GM12872 (cell line): ENCODE measurements at regions not wholly inside any gene's neighbourhood (a gene's known extent, or its start where the extent isn't known, plus 50 kb on each side); places are given as distances from the start of the nearest gene placed in this dataset.

Source experiments
- TF ChIP-seq, protein P1 (sequence below): IDR thresholded peaks from 3 replicates; pipeline ENCODE4 v1.5.1; 2011; ENCODE audit warnings: low read depth, mild to moderate bottlenecking, low read length, moderate library complexity; ENCODE audit not compliant: insufficient read depth

DNA sequence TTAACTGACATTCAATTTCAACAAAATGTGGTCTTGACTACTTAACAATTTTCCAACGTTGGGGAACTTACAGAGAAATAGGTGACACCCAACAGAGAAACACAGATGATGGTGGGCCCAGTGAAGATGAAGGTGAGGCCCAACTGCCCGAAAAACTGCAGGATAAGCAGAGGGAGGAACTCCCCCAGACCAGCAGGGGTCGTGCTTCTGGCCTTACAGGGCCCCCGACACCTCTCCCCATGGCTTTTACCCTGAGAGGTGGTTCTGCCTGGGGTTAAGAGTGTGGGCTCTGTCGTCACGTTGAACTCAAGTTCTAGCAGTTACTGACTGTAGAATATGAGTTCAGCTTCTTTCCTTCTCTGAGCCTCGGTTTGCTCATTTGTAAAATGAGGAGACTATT, 119.5 kb upstream of the SMIM21 start:
- TF ChIP-seq, protein P1, sequence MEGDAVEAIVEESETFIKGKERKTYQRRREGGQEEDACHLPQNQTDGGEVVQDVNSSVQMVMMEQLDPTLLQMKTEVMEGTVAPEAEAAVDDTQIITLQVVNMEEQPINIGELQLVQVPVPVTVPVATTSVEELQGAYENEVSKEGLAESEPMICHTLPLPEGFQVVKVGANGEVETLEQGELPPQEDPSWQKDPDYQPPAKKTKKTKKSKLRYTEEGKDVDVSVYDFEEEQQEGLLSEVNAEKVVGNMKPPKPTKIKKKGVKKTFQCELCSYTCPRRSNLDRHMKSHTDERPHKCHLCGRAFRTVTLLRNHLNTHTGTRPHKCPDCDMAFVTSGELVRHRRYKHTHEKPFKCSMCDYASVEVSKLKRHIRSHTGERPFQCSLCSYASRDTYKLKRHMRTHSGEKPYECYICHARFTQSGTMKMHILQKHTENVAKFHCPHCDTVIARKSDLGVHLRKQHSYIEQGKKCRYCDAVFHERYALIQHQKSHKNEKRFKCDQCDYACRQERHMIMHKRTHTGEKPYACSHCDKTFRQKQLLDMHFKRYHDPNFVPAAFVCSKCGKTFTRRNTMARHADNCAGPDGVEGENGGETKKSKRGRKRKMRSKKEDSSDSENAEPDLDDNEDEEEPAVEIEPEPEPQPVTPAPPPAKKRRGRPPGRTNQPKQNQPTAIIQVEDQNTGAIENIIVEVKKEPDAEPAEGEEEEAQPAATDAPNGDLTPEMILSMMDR = peak; percentile 45; the same call in 2 of the 3 replicates

DNA sequence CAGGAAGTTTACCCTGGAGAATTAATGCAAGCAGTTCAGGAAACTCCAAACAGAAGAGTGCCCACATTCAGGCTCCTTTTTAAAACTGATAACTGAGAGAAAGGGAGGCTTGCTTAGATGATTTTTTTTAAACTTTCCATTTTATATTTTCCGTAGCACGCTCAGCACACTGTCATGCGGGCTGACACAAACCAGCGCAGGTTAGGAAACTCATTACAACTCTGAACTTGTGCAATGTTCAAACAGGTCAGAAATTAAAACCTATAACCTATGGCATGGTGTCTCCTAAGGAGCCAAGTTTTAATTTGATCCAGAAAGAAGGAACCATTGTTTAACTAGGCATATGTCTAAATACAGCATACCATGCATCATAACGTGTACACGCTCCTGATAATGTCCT, 117.7 kb upstream of the SMIM21 start:
- TF ChIP-seq, protein P1 = no peak

DNA sequence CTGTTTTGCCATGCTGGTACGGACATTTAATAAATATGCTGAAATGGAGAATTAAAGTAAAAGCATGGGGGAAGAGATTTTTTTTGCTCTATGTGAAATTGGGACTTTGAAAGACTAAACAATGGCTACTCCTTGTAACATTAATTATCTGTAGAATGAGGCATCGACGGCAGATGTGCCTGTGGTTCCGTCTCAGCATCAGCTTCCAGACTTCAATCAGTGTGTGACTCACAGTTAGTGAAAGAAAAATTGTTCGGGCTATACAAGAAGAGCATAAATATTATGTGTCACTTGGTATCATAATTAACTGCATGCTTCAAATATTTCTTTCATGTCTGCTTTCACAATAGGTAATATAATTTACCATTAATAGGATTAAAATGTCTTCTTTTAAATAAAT, 117.0 kb upstream of the SMIM21 start:
- TF ChIP-seq, protein P1 = no peak

DNA sequence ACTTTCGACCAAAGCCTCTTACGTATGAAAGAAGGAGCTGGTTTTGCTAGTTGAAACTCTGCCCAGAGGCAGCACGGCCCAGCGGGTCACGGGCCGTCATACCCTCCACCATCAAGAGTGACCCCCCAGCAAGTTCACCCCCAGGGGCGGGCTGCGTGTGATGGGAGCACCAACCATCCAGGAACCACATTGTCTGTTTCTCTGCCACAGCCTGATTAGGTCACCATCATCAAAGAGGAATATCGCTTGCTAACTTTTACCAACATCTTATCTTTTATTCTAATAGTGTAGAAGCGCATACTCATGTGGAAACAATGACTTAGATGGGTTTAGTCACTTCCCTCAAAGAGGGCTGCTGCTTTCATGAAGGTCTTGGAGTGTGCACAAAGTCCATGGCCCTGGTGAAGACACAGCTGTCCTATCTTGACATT, 116.6 kb upstream of the SMIM21 start:
- TF ChIP-seq, protein P1 = no peak

DNA sequence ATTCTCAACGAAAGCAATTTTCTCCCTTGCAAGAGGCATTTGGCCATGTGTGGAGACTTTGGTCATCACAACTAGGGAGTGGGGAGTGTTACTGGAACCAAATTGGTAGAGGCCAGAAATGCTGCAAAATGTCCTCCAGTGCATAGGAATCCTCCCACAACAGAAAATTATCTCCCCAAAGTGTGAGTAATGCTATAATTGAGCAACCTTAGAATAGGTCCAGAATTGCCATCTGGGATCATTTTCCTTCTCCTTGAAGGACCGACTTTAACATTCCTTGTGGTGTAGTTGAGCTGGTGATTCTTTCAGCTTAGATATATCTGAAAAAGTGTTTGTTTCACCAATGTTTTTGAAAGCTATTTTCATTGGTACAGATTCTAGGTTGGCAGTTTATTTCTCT, 111.2 kb upstream of the SMIM21 start:
- TF ChIP-seq, protein P1 = no peak

DNA sequence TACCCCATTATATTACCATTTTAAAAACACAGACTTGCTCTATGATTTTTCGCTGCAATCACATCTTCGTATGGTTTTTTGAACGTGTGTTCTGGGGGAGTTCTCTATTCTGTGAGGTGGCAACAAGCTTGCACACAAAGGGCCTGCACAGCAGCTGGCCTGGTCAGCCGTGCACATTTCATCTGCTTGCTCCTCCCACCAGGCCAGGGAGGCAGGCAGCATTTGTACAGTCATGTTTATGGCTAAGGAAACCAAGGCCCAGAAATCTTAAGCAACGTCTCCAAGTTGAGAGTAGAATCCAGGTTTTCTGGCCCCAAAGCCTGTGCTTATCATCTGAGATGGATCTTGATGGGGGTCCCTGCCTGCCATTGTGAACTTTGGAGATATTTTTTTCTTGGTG, 106.4 kb upstream of the SMIM21 start:
- TF ChIP-seq, protein P1 = no peak

- TF ChIP-seq, protein P1 = no peak
These were observed 105.7 kb upstream of the SMIM21 start for GRCh38 chr18:75533209-75533608.

DNA sequence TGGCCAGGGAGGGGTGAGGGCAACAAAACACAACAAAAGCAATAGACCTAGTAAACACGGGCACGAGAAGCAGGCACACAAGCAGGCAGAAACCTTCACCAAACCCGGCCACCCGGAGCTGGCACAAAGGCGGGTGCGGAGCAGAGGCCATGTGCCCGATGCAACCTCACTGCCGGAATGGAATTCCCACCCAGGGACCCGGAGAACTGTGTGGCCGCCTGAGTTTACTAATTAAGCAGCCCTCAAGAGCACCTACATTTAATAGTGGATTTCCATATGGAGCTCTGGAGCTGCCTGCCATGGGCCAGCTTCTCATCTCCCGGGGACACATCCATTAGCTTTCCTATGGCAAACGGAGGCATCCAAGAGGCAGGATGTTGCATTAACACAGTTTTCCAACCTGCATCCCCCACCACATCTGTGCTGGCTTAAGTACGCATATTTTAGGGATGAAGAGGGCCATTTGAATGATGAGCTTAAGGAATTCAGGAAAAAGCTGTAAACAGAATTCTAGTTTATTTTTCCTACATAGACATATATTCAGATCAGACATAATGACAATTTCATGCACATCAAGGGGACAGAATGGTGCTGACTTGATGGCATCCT, 104.5 kb upstream of the SMIM21 start:
- TF ChIP-seq, protein P1 = no peak
